ENCODE measurements at regions not wholly inside any gene's neighbourhood (a gene's known extent, or its start where the extent isn't known, plus 50 kb on each side); places are given as distances from the start of the nearest gene placed in this dataset.

DNA sequence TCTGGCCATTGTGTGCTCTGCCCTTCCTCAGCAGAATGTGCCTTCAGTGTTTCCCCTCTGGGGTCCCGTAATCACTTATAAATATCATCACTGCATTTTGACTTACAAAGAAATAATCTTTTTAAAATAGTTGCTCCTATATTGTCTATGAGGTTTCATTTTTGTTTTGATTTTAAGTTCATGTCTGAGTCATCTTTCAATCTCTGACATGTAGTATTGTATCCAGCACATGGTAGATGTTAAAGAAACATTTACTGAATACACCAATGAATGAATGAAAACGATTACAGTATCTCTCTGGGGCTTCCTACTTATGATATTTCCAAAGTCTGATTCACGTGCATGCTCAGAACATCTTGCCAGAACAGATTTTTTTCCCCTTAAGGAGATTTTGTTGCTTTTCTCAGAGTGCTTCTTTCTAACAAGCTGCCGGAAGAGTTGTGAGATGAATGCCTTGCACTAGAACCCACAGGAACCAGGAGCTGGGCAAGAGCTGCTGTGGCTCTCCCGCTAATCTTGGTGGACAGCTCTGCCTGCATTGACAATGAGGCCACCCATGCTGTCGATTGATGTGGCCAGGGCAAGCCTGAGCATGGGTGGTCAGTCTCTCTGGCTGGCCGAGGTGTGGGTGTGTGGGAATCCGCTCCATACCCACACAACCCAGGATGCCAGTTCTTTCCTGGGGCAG is 199.4 kb downstream of the CYRIA start:
- H3K4me3 ChIP-seq (ENCODE audit: low read depth, low read length) = no peak overlapping the region

- H3K4me3 ChIP-seq (ENCODE audit: low read depth, low read length) = no peak overlapping the region
Observed at GRCh38 chr2:16464641-16465040, 201.0 kb downstream of the CYRIA start.

GRCh38 chr2:16462958-16463357 is 202.7 kb downstream of the CYRIA start:
- no peak overlapping the region for H3K4me3 ChIP-seq (ENCODE audit: low read depth, low read length)

DNA sequence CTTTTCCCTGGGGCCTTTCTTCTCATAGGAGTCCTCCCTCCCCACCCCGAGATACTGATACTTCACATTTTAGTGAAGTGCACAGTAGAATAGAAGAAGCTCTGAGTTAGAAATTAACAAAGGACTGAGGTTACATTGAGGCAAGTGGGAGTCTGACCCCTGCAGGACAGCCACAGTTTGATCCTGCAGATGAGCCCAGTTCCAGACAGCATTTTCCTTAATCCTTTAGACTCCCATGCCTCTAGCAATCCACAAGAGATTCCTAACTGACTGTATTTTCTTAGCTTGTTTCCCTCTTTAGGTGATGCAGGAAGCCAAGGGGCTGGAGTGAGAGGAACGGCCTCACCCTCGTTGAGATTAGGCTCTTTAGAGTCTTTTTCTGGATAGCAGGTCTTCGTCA is 204.0 kb downstream of the CYRIA start:
- no peak overlapping the region for H3K4me3 ChIP-seq (ENCODE audit: low read depth, low read length)

GRCh38 chr2:16459606-16460005 is 206.0 kb downstream of the CYRIA start:
- H3K4me3 ChIP-seq (ENCODE audit: low read depth, low read length) = no peak overlapping the region

GRCh38 chr2:16454621-16455020 is 211.0 kb downstream of the CYRIA start:
- no peak overlapping the region for H3K4me3 ChIP-seq (ENCODE audit: low read depth, low read length)

- no peak overlapping the region for H3K4me3 ChIP-seq (ENCODE audit: low read depth, low read length)
Observed at GRCh38 chr2:16452123-16452522, 213.5 kb downstream of the CYRIA start.

DNA sequence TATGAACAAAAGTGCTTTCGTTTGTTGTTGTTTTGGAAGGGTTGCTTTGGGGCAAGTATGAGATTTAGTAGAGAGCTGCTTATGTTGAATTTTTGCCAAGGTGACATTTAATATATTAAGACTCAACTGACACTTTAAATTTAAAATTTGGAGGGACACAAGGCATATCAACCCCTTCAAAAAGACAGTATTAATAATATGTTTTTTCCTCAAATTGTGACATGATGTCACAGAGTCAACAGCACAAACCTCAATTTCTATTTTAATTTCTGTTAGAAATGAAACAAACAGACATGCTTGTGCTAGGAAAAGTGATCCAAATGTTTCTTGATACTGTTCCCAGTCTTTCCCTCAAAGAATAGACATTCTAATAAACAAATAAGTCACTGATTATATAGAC is 218.9 kb downstream of the CYRIA start:
- no peak overlapping the region for H3K4me3 ChIP-seq (ENCODE audit: low read depth, low read length)

- H3K4me3 ChIP-seq (ENCODE audit: low read depth, low read length) = no peak overlapping the region
Observed at GRCh38 chr2:16442971-16443370, 222.7 kb downstream of the CYRIA start.

- H3K4me3 ChIP-seq (ENCODE audit: low read depth, low read length) = no peak overlapping the region
Observed at GRCh38 chr2:16441431-16441830, 224.2 kb downstream of the CYRIA start.

GRCh38 chr2:16440898-16441297 is 224.7 kb downstream of the CYRIA start:
- no peak overlapping the region for H3K4me3 ChIP-seq (ENCODE audit: low read depth, low read length)

DNA sequence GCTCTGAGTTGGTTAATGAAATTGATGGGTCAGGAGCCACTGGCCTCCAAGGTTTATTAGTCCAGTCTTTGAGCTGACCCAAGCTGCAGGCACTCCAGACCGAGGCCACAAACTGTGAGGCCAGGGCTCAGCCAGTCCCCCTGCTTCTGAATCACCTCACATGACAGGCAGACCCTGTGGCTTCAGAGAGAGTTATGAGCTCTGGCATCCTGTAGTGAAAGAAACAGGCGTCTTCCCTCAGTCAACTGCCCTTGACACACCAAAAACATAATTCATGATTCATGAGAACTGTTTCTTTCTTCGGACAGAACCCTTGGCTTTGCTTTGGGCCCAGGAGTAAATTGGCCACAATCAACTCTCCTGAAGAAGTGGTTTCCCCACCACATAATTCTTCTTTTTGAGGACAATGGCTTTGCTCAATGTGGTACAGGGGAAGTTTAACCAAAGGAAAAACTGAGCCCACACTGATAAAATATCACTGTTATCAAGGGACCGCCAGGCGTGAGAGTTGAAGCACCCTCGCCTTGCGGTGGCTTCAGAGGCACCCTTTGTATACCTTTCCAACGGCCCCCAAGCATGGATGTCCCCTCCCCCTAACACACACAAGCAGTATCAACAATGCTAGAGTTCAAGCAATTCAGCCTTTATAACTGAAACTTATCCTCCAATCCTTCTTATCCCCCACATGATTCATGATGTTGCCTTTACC is 226.9 kb downstream of the CYRIA start:
- H3K4me3 ChIP-seq (ENCODE audit: low read depth, low read length) = no peak overlapping the region

- no peak overlapping the region for H3K4me3 ChIP-seq (ENCODE audit: low read depth, low read length)
Observed at GRCh38 chr2:16437189-16437588, 228.4 kb downstream of the CYRIA start.

DNA sequence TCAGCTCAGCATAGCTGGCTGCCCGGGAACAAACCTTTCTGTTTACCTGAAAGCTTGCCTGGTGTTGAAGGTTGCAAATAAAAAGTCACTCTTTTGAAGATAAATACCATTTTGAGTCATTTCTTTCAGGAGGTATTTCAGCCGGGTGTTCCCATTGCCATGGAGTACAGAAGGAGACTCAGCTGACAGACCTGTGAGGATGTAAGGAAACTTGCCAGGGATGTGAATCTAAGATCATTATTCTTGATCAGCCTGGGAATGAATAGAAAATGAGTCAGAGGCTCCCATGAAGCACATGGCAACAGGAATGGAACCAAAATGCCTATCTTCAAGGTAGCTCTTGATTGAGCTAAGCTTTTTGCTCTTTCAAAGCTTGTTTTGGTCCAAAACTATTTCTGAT is 231.2 kb downstream of the CYRIA start:
- no peak overlapping the region for H3K4me3 ChIP-seq (ENCODE audit: low read depth, low read length)

DNA sequence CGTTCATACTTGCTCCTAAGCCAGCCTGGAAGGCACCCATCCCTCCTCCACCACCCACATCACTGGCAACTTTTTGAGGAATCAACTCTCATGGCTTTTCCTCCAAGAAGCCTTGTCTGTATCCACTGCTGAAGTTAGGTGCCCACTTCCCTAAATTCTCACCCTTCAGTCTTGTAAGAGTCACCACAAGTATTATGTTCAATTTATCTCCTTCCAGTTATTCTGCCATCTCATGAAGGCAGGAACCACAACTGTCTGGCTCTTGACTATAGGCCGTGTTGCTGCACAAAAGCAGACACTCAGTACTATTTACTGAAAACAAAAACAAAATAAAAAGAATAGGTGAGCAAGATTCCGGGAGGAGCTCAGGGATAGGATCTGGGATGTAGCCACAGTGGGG is 234.8 kb downstream of the CYRIA start:
- no peak overlapping the region for H3K4me3 ChIP-seq (ENCODE audit: low read depth, low read length)

GRCh38 chr2:16429431-16430145 is 236.0 kb downstream of the CYRIA start:
- H3K4me3 ChIP-seq (ENCODE audit: low read depth, low read length) = no peak overlapping the region

GRCh38 chr2:16429002-16429401 is 236.6 kb downstream of the CYRIA start:
- H3K4me3 ChIP-seq (ENCODE audit: low read depth, low read length) = no peak overlapping the region

DNA sequence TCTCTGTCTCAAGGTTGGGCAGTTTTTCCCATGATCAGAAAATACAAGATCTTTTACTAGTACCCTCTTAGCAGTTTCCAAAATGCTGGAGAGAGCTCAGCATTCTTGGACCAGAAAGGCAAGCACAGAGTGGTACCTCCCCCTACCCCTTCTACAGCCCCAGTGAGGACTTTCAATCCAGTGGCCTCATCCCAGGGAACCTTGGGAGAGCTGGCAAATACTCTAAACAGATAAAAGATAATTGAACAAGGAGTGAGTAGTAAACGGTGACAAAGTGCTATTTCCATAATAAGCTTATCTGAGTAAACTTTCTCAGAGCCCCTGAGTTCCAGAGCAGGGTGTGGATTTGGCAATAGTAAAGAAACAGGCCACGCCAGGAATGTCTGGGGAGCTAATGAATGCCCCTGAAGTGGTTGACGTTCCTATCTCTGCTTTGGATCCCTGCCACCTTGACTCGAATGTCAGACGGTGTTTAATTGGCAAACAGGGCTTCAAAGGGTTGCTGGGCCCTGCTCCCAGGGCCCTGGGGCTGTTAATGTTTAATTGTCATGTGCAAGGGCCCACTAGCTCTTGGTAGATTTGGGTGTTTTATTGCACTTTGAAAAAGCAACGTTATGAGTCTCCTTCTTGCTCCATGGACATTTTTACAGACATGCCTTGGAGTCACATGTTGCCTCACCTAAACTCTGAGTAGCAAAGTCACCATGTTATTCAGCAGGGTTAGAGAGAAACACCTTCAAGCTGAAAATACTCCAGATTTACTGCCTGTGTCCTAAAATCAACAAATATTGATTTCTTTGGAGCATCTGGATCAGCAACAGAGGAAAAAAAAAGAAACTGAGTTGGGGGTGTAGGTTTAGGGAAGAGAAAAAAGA is 239.9 kb downstream of the CYRIA start:
- no peak overlapping the region for H3K4me3 ChIP-seq (ENCODE audit: low read depth, low read length)

DNA sequence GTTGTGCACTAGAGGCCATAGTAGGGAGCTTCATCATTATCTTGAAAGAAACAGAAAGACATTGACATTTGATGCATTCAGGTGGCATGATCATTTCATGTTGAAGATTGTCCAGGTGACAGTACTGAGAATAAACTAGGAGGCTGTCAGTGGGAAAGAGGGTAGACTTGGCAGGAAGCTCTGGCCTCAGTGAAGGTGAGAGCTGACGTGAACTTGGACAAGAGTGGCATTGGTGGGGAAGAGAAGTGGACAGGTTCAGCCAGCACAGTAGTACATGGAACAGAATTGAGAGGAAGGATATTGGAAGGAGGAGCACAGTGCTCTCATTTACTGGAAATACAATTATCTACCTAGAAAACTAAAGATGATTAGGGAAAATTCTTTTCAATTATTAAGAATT is 245.2 kb downstream of the CYRIA start:
- H3K4me3 ChIP-seq (ENCODE audit: low read depth, low read length) = no peak overlapping the region

GRCh38 chr2:16417726-16418125 is 247.9 kb downstream of the CYRIA start:
- no peak overlapping the region for H3K4me3 ChIP-seq (ENCODE audit: low read depth, low read length)

DNA sequence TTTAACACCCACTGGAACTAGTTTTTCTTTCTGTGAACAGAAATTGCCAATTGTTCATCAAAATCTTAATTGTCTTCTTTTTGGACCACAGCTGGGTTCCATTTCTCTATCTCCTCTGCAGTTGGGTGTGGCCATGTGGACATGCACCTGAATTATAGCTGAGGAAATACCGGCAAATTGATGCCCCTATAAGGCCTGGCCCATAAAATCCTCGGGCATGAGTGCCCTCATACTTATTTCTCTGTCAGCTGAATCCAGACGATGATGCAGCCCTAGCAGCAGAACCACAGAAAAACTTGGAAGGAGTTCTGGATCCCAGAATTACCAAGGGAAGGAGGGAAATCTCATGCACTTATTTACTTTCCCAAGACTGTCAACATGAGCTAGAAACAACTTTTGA is 249.0 kb downstream of the CYRIA start:
- no peak overlapping the region for H3K4me3 ChIP-seq (ENCODE audit: low read depth, low read length)

Measured in iPS-11a (cell line).